ENCODE measurements at regions not wholly inside any gene's neighbourhood (a gene's known extent, or its start where the extent isn't known, plus 50 kb on each side); places are given as distances from the start of the nearest gene placed in this dataset.

DNA sequence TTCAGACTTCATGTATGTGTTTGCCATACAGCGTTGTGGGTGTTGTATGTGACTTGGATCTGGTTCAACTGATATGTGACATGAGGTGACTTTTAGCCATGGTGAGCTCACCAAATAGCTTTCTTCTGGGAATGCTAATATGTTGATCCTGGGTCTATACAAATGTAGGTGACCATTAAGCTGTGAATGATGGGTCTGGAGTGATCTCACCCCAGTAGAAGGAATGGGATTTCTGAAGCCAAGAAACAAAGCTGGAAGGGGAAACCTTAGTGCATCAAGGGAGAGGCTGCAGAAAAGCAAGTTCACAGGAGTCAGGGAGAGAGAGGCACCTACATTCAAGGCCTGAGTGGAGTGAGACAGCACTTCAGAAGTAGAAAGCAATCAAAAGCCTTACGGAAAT, 421.0 kb upstream of the THRB start:
- no peak for DNase-seq (ENCODE audit: low spot score)
- no peaks in the 10 kb centered on the region for H3K36me3 Mint-ChIP-seq (ENCODE audit: low read depth)
- no peaks in the 10 kb centered on the region for H3K27me3 Mint-ChIP-seq (ENCODE audit: insufficient read depth)
- H3K27ac Mint-ChIP-seq: no peak overlapping the region
- intact Hi-C loops (cut with micrococcal nuclease): no loop called here
- H3K4me3 Mint-ChIP-seq: no peak overlapping the region
- H3K4me1 Mint-ChIP-seq (ENCODE audit: low read depth): no peaks in the 10 kb centered on the region
- no peaks in the 10 kb centered on the region for H3K9me3 Mint-ChIP-seq

DNA sequence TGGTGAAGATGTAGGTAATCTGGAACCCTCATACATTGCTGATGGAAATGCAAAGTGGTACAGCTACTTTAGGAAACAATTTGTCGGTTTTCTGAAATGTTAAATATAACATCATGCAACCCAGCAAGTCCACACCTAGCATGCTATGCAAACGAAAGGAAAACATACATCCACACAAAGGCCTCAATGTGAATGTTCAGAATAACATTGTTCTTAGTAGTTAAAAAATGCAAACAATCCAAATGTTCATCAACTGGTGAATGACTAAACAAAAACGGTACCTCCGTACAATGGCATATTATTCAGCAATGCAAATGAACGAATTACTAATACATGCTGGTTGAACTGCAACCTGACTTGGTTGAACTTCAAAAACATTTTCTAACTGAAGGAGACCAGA, 423.3 kb upstream of the THRB start:
- H3K4me1 Mint-ChIP-seq (ENCODE audit: low read depth): no peaks in the 10 kb centered on the region
- no peaks in the 10 kb centered on the region for H3K9me3 Mint-ChIP-seq
- DNase-seq (ENCODE audit: low spot score): no peak
- H3K36me3 Mint-ChIP-seq (ENCODE audit: low read depth): no peaks in the 10 kb centered on the region
- intact Hi-C loops (cut with micrococcal nuclease): no loop called here
- no peak overlapping the region for H3K27ac Mint-ChIP-seq
- H3K27me3 Mint-ChIP-seq (ENCODE audit: insufficient read depth): no peaks in the 10 kb centered on the region
- H3K4me3 Mint-ChIP-seq: no peak overlapping the region

GRCh38 chr3:24923570-24923969, 428.9 kb upstream of the THRB start:
- no peak for DNase-seq (ENCODE audit: low spot score)
- H3K4me1 Mint-ChIP-seq (ENCODE audit: low read depth): no peaks in the 10 kb centered on the region
- H3K36me3 Mint-ChIP-seq (ENCODE audit: low read depth): no peaks in the 10 kb centered on the region
- H3K27me3 Mint-ChIP-seq (ENCODE audit: insufficient read depth): no peaks in the 10 kb centered on the region
- H3K9me3 Mint-ChIP-seq: no peaks in the 10 kb centered on the region
- no peak overlapping the region for H3K27ac Mint-ChIP-seq
- intact Hi-C loops (cut with micrococcal nuclease): no loop called here
- no peak overlapping the region for H3K4me3 Mint-ChIP-seq

DNA sequence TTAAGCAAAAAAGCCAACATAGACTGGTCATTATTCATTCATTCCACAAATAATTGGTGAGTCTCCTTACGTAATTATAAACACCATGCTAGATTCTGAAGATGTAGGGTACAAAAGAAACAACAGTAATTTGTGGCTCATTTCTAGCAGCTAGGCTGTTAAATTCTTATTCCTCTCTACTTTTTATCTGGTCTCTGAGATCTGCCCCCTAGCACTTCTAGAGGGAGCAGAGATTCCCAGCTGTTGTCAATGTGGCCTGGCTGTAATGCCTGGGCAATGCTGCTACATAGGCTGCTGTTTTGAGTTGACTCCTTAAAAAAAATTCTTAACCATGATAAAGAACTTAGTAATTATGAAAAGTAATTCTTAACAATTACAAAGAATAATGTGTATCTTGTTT, 434.9 kb upstream of the THRB start:
- no peaks in the 10 kb centered on the region for H3K36me3 Mint-ChIP-seq (ENCODE audit: low read depth)
- intact Hi-C loops (cut with micrococcal nuclease): no loop called here
- no peaks in the 10 kb centered on the region for H3K4me1 Mint-ChIP-seq (ENCODE audit: low read depth)
- H3K27me3 Mint-ChIP-seq (ENCODE audit: insufficient read depth): no peaks in the 10 kb centered on the region
- no peak overlapping the region for H3K27ac Mint-ChIP-seq
- no peaks in the 10 kb centered on the region for H3K9me3 Mint-ChIP-seq
- DNase-seq (ENCODE audit: low spot score): no peak
- H3K4me3 Mint-ChIP-seq: no peak overlapping the region

DNA sequence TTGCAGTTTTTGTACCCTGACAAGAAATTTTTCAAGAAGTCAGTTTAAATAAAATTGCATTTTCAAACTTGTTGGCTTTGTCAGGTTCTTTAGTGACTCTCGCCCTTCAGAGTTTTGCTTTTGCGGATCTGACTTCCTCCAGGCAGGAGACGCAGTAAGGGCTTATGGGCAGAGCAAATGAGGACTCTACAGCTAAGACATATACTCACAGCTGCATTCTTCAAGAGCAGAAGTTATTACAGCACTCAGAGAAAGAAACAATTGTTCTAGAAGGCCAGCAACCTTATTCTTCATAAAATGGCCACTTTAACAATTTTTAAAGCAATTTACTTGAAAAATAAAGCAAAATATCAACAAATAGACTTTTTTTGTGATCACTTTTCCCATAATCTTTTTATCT, 438.8 kb upstream of the THRB start:
- H3K4me3 Mint-ChIP-seq: no peak overlapping the region
- H3K36me3 Mint-ChIP-seq (ENCODE audit: low read depth): no peaks in the 10 kb centered on the region
- no peak for DNase-seq (ENCODE audit: low spot score)
- H3K27me3 Mint-ChIP-seq (ENCODE audit: insufficient read depth): no peaks in the 10 kb centered on the region
- H3K27ac Mint-ChIP-seq: no peak overlapping the region
- H3K4me1 Mint-ChIP-seq (ENCODE audit: low read depth): no peaks in the 10 kb centered on the region
- intact Hi-C loops (cut with micrococcal nuclease): no loop called here
- H3K9me3 Mint-ChIP-seq: no peaks in the 10 kb centered on the region

GRCh38 chr3:24936574-24936973, 441.9 kb upstream of the THRB start:
- Mint-ChIP-seq H3K4me3 (no peak overlapping the region), H3K36me3 (ENCODE audit: low read depth) (no peaks in the 10 kb centered on the region), H3K27ac (no peak overlapping the region), H3K27me3 (ENCODE audit: insufficient read depth) (no peaks in the 10 kb centered on the region), H3K4me1 (ENCODE audit: low read depth) (no peaks in the 10 kb centered on the region), H3K9me3 (no peaks in the 10 kb centered on the region)
- no peak for DNase-seq (ENCODE audit: low spot score)
- intact Hi-C loops (cut with micrococcal nuclease): no loop called here

- Mint-ChIP-seq H3K9me3 (no peaks in the 10 kb centered on the region), H3K27ac (no peak overlapping the region), H3K27me3 (ENCODE audit: insufficient read depth) (no peaks in the 10 kb centered on the region), H3K4me1 (ENCODE audit: low read depth) (no peaks in the 10 kb centered on the region), H3K36me3 (ENCODE audit: low read depth) (no peaks in the 10 kb centered on the region), H3K4me3 (no peak overlapping the region)
- DNase-seq (ENCODE audit: low spot score): no peak
- intact Hi-C loops (cut with micrococcal nuclease): no loop called here
Observed at GRCh38 chr3:24937228-24937627, 442.6 kb upstream of the THRB start.

GRCh38 chr3:24937780-24938179, 443.1 kb upstream of the THRB start:
- Mint-ChIP-seq H3K36me3 (ENCODE audit: low read depth) (no peaks in the 10 kb centered on the region), H3K4me1 (ENCODE audit: low read depth) (no peaks in the 10 kb centered on the region), H3K27me3 (ENCODE audit: insufficient read depth) (no peaks in the 10 kb centered on the region), H3K27ac (no peak overlapping the region), H3K9me3 (no peaks in the 10 kb centered on the region), H3K4me3 (no peak overlapping the region)
- DNase-seq (ENCODE audit: low spot score): no peak
- intact Hi-C loops (cut with micrococcal nuclease): no loop called here

DNA sequence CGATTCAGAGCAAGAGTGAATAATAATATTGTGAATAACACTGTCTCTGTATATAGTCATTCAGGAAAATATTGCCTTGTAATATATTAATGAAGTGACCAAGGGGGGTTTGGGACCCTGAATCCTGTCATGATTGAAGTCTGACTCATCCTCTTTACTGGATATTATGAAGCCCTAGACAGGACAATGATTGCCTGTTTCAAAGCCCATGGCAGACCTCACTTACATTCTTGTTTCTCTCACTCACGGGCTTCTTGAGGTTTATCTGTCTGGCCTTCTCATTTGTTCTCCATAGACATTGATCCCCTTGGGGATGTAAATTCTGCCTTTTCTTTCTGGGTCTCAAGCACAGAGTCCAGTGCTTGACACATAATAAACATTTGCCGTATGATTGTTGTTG, 449.3 kb upstream of the THRB start:
- no peak for DNase-seq (ENCODE audit: low spot score)
- Mint-ChIP-seq H3K27me3 (ENCODE audit: insufficient read depth) (no peaks in the 10 kb centered on the region), H3K4me1 (ENCODE audit: low read depth) (no peaks in the 10 kb centered on the region), H3K9me3 (no peaks in the 10 kb centered on the region), H3K4me3 (no peak overlapping the region), H3K36me3 (ENCODE audit: low read depth) (no peaks in the 10 kb centered on the region), H3K27ac (no peak overlapping the region)
- intact Hi-C loops (cut with micrococcal nuclease): no loop called here

- H3K4me1 Mint-ChIP-seq (ENCODE audit: low read depth): no peaks in the 10 kb centered on the region
- H3K4me3 Mint-ChIP-seq: no peak overlapping the region
- H3K36me3 Mint-ChIP-seq (ENCODE audit: low read depth): no peaks in the 10 kb centered on the region
- H3K27me3 Mint-ChIP-seq (ENCODE audit: insufficient read depth): no peaks in the 10 kb centered on the region
- no peak for DNase-seq (ENCODE audit: low spot score)
- no peaks in the 10 kb centered on the region for H3K9me3 Mint-ChIP-seq
- H3K27ac Mint-ChIP-seq: no peak overlapping the region
- intact Hi-C loops (cut with micrococcal nuclease): no loop called here
Observed at GRCh38 chr3:24944805-24945520, 450.3 kb upstream of the THRB start.

DNA sequence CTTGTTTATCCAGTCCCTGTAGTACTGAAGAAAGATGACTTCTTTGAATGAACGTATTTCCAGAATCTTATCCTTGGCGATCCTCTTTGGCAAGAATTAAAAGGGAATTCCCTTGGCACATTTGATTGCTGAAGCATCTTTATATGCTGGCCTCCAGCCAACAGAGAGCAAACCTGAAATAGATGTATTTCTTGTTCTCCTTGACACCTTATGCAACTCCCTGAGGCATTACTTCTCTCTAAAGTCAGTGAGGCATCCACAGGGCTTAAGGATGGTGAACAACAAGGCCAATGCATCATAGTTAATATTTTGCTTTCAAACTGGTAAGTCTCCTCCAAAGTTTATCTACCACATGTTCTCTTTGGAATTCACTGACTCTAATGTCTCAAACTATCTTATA, 450.9 kb upstream of the THRB start:
- H3K36me3 Mint-ChIP-seq (ENCODE audit: low read depth): no peaks in the 10 kb centered on the region
- no peak overlapping the region for H3K4me3 Mint-ChIP-seq
- H3K27me3 Mint-ChIP-seq (ENCODE audit: insufficient read depth): no peaks in the 10 kb centered on the region
- H3K4me1 Mint-ChIP-seq (ENCODE audit: low read depth): no peaks in the 10 kb centered on the region
- DNase-seq (ENCODE audit: low spot score): no peak
- H3K27ac Mint-ChIP-seq: no peak overlapping the region
- H3K9me3 Mint-ChIP-seq: no peaks in the 10 kb centered on the region
- intact Hi-C loops (cut with micrococcal nuclease): no loop called here

- Mint-ChIP-seq H3K4me1 (ENCODE audit: low read depth) (no peaks in the 10 kb centered on the region), H3K36me3 (ENCODE audit: low read depth) (no peaks in the 10 kb centered on the region), H3K9me3 (no peaks in the 10 kb centered on the region), H3K27me3 (ENCODE audit: insufficient read depth) (no peaks in the 10 kb centered on the region), H3K27ac (no peak overlapping the region), H3K4me3 (no peak overlapping the region)
- no peak for DNase-seq (ENCODE audit: low spot score)
- intact Hi-C loops (cut with micrococcal nuclease): no loop called here
Observed at GRCh38 chr3:24947103-24947502, 452.5 kb upstream of the THRB start.

GRCh38 chr3:24951180-24951579, 456.5 kb upstream of the THRB start:
- no peak overlapping the region for H3K27ac Mint-ChIP-seq
- H3K9me3 Mint-ChIP-seq: no peaks in the 10 kb centered on the region
- no peaks in the 10 kb centered on the region for H3K27me3 Mint-ChIP-seq (ENCODE audit: insufficient read depth)
- H3K36me3 Mint-ChIP-seq (ENCODE audit: low read depth): no peaks in the 10 kb centered on the region
- no peak for DNase-seq (ENCODE audit: low spot score)
- no peaks in the 10 kb centered on the region for H3K4me1 Mint-ChIP-seq (ENCODE audit: low read depth)
- intact Hi-C loops (cut with micrococcal nuclease): no loop called here
- no peak overlapping the region for H3K4me3 Mint-ChIP-seq

GRCh38 chr3:24952388-24952787, 457.7 kb upstream of the THRB start:
- Mint-ChIP-seq H3K9me3 (no peaks in the 10 kb centered on the region), H3K27me3 (ENCODE audit: insufficient read depth) (no peaks in the 10 kb centered on the region), H3K27ac (no peak overlapping the region), H3K4me3 (no peak overlapping the region), H3K4me1 (ENCODE audit: low read depth) (no peaks in the 10 kb centered on the region), H3K36me3 (ENCODE audit: low read depth) (no peaks in the 10 kb centered on the region)
- no peak for DNase-seq (ENCODE audit: low spot score)
- intact Hi-C loops (cut with micrococcal nuclease): no loop called here

All from activated T-helper 1 cell treated with anti-CD3 and anti-CD28 coated beads, Interleukin-12 subunit alpha, Interleukin-12 subunit beta, Interleukin-2, Interleukin-4 antibody, amounts not matched to agents 30 ng/mL and 10 ng/mL and 1 ng/mL, durations not matched to agents 14 hours and 24 hours and 36 hours (primary cell).